ENCODE measurements at regions not wholly inside any gene's neighbourhood (a gene's known extent, or its start where the extent isn't known, plus 50 kb on each side); places are given as distances from the start of the nearest gene placed in this dataset.

- H3K36me3 ChIP-seq: no peaks in the 10 kb centered on the region
- H3K4me1 ChIP-seq: no peaks in the 10 kb centered on the region
- H3K9me3 ChIP-seq: no peaks in the 10 kb centered on the region
- TF ChIP-seq CTCF (IDR thresholded peaks at IDR 0.05): no peak
- TF ChIP-seq EP300 (IDR thresholded peaks at IDR 0.05): no peak
- TF ChIP-seq POLR2A (IDR thresholded peaks at IDR 0.05): no peak
- H3K4me3 ChIP-seq: no peak overlapping the region
- H3K27ac ChIP-seq: no peak overlapping the region
- H3K27me3 ChIP-seq: no peaks in the 10 kb centered on the region
- DNase-seq (ENCODE audit: low spot score in 2 of 2): no peak
Measured at GRCh38 chr4:14708574-14708973, 293.7 kb upstream of the CPEB2 start.

GRCh38 chr4:14711259-14711658 is 291.0 kb upstream of the CPEB2 start:
- no peaks in the 10 kb centered on the region for H3K9me3 ChIP-seq
- no peak for DNase-seq (ENCODE audit: low spot score in 2 of 2)
- no peaks in the 10 kb centered on the region for H3K27me3 ChIP-seq
- no peak overlapping the region for H3K27ac ChIP-seq
- no peak overlapping the region for H3K4me3 ChIP-seq
- no peaks in the 10 kb centered on the region for H3K36me3 ChIP-seq
- no peaks in the 10 kb centered on the region for H3K4me1 ChIP-seq
- TF ChIP-seq CTCF (IDR thresholded peaks at IDR 0.05): no peak
- no peak for TF ChIP-seq POLR2A (IDR thresholded peaks at IDR 0.05)
- TF ChIP-seq EP300 (IDR thresholded peaks at IDR 0.05): no peak
- WGBS, 2 donors: 78 to 79% methylated on average over 4 of the region's 4 CpGs

- H3K36me3 ChIP-seq: no peaks in the 10 kb centered on the region
- no peak overlapping the region for H3K4me3 ChIP-seq
- no peaks in the 10 kb centered on the region for H3K27me3 ChIP-seq
- H3K9me3 ChIP-seq: no peaks in the 10 kb centered on the region
- no peak overlapping the region for H3K27ac ChIP-seq
- WGBS, 2 donors: 48 to 51% methylated on average over 6 of the region's 6 CpGs
- no peaks in the 10 kb centered on the region for H3K4me1 ChIP-seq
- DNase-seq (ENCODE audit: low spot score in 2 of 2): no peak
- no peak for TF ChIP-seq CTCF (IDR thresholded peaks at IDR 0.05)
- no peak for TF ChIP-seq EP300 (IDR thresholded peaks at IDR 0.05)
- no peak for TF ChIP-seq POLR2A (IDR thresholded peaks at IDR 0.05)
Measured at GRCh38 chr4:14716691-14717090, 285.6 kb upstream of the CPEB2 start.

GRCh38 chr4:14719053-14719452 is 283.2 kb upstream of the CPEB2 start:
- Histone ChIP-seq H3K4me1 (no peaks in the 10 kb centered on the region), H3K4me3 (no peak overlapping the region), H3K36me3 (no peaks in the 10 kb centered on the region), H3K9me3 (no peaks in the 10 kb centered on the region), H3K27ac (no peak overlapping the region), H3K27me3 (no peaks in the 10 kb centered on the region)
- TF ChIP-seq CTCF (IDR thresholded peaks at IDR 0.05): no peak
- TF ChIP-seq EP300 (IDR thresholded peaks at IDR 0.05): no peak
- no peak for TF ChIP-seq POLR2A (IDR thresholded peaks at IDR 0.05)
- 44 to 57% methylated on average over 3 of the region's 3 CpGs for WGBS, 2 donors
- DNase-seq (ENCODE audit: low spot score in 2 of 2): no peak

- Histone ChIP-seq H3K36me3 (no peaks in the 10 kb centered on the region), H3K9me3 (no peaks in the 10 kb centered on the region), H3K27ac (no peak overlapping the region), H3K27me3 (no peaks in the 10 kb centered on the region), H3K4me1 (no peaks in the 10 kb centered on the region), H3K4me3 (no peak overlapping the region)
- no peak for DNase-seq (ENCODE audit: low spot score in 2 of 2)
- 71 to 73% methylated on average over 3 of the region's 3 CpGs for WGBS, 2 donors
- TF ChIP-seq CTCF (IDR thresholded peaks at IDR 0.05): no peak
- TF ChIP-seq EP300 (IDR thresholded peaks at IDR 0.05): no peak
- no peak for TF ChIP-seq POLR2A (IDR thresholded peaks at IDR 0.05)
Measured at GRCh38 chr4:14726441-14726840, 275.8 kb upstream of the CPEB2 start.

All from tibial nerve (tissue), 4 donors.